ENCODE measurements at regions not wholly inside any gene's neighbourhood (a gene's known extent, or its start where the extent isn't known, plus 50 kb on each side); places are given as distances from the start of the nearest gene placed in this dataset.

DNA sequence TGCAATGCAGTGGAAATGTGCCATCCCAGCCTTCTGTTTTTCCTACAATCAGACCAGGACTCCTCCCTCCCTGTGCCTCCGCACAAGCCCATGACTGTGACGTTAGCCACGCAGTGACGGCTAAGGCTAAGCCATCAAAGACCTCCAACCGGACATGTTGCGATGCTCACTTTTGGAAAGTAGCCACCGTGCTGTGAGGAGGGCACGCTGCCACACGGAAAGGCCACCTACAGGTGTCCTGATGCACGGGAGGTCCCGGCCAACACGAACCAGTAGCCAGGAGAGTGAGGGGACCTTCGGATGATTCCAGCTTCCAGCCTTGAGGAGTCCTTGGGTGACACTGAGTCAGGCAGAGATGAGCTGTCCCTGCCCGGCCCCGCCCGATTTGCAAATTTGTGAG, 53.9 kb downstream of the FOXL1 start:
- DNase-seq: no peak

DNA sequence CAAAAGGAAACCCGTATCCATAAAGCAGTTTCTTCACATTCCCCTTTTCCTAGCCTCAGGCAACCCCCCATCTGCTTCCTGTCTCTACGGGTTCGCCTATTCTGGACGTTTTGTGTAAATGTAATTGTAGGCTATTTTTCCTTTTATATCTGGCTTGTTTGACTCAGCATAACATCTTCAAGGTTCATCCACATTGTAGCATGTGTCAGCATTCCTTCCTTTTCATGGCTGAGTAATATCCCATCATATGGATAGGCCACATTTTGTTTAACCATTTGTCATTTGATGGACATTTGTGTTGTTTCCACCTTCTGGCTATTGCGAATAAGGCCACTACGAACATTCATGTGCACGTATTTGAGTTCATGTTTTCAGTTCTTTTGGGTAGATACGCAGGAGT, 54.6 kb downstream of the FOXL1 start:
- no peak for DNase-seq

DNA sequence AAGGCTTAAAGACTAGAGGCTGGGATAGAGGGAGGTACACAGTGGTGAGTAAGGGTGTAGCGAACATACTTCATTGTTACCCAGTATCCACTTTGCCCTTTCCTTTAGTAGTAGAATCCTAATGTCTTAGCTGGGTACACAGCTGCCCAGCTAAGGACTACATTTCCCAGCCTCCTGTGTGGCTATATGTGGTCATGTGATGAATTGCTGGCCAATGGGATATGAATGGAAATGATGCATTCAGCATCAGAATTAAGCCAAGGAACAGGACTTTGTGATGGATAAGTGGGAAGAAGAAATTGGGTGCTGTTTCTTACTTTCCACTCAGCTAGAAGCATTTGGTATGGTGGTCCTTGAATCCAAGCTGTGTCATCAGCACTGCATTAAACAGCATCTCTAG, 55.9 kb downstream of the FOXL1 start:
- DNase-seq: no peak

DNA sequence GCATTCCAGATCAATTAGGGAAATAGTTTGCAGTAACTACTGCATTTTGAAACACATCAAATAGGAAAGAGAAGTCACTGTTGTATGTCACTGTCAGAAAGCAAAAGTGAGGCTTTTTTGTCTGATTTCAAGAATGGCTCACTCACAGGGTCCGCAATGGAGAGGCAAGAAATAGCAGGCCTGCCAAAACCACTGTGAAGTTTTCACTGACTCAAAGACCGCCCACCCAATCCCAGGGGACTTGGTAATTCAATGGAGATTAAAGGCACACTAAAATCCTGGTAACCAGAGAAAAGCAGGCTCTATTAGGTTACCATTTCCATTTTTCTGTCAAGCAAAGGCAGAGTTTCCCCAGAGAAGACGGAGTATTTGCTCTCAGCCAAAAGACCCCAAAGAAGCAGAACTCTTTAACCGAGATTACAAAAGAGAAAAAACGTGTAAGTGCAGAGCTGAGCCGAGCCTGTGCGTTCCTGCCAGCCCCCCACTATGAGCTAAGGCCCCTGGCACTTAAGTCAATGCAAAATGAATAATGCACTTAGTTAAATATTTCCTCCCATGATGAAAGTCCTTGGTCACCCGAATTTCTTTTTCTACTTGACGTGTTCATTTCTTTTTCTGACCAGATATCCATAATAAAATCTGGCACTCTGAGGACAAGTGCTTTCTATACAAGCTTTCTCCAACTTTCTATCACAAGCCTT, 57.0 kb downstream of the FOXL1 start:
- DNase-seq: no peak

DNA sequence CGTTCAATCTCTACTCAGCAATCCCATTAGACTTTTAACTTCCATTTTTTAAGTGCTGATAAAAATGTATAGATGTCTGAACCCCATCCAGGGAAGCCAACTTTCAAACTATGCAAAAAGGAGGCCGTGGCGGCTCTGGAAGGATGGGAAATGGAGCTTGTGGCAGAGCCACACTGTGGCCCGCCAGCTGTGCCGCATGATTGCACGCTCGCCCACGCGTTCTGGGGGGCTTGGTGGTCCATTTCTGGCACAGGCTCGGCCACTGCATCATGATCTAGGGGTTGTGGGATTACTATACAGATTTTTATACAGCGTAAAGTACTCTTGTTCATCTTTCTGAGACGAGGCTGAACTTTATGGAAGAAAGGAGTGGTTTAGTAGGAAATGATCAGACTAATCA, 57.6 kb downstream of the FOXL1 start:
- no peak for DNase-seq

DNA sequence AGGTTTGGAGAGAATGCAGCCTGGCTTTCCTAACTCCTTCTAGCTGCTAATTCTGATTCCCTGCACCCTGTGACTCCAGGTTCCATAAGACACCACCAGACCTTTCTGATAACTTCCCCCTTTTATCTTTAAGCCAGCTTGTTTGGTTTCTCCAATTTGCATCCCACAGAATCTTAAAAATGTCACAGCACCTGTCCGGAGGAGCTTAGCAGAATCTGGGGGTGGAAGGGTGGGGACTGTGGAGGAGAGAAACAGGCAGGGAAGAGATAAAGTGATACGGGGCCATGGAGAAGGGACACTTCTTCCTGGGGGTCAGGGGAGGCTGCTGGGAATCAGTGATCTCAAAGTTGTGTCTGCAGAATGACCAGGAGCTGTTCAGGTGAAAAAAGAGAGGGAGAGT, 59.4 kb downstream of the FOXL1 start:
- no peak for DNase-seq

DNA sequence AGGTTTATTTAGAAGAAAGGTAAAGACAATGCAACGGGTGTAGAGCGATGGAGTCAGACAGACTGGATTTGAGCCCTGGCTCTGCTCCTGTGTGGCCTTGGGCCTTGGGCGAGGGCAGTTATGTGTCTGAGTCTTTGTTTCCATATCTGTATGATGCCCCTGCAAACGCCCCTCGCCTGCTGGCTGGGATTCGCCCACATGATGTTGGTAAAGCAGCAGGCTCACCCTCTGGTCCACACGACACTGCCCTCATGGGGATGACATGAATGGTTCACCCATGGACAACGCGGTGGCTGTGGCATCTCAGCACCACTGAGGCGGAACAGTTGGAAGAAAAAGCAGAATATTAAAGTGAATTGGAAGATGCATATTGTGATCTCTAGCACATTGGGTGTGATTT, 60.3 kb downstream of the FOXL1 start:
- DNase-seq: no peak

DNA sequence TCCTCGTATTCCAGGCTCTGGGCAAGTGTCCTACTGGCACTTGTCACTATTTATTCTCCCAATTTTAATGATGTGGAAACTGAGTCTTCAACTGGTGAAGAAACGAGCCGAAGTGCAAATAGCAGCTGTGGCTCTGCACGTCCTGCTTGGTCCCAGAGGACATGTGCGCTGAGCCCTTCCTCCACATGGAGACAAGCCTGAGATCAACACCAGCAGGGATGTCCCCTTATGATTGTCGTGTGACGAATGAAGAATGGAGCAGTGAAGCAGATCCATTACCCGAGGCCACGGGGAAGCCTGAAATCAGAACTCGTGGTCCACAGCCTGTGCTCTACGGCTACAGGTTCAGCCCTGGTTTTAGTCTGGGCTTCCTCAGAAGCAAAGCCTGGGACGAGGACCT, 61.0 kb downstream of the FOXL1 start:
- DNase-seq: no peak

DNA sequence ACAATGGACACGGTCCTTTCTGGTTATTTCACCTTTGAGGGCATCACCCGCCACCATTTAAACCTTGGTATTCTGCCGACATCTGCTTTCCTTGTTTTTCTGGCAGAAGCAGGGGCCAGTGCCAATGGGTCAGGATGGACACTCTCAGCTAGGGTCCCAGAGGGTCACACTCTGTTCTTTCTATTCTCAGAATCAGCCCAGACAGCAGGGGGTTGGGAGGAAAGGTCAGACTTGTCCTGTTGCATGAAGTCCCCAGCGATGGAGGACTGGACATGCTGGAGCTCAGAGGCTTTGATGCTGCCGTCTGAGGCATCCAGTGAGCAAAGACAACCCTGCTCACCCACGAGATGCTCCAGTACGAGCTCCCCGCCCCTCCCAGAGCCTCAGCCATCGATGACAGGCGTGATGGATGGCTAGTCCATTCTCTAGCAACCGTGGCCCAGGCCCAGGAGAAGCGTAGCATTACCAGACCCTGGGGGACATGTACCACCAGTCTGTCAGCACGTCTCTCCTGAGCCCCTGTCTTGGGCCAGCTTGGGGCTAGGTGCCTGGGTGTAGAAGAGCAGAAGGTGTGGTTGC, 62.0 kb downstream of the FOXL1 start:
- DNase-seq: no peak

DNA sequence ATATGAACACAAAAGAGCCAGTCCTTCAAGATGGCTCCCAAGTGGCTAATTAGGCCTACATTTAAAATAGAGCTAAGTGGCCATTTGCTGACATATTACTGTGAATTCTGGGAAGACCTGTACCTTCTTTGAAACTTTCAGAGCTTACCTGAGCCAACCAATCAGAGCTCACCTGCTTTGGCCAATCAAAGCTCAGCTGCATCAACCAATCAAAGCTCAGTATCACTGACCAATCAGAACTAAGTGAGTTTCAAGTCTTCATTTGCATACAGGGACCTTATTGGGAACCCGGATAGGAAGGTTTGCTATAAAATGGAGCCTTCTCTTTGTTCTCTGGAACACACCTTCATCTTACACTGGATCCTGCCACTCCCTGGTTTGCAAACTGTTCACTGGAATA, 63.7 kb downstream of the FOXL1 start:
- no peak for DNase-seq

DNA sequence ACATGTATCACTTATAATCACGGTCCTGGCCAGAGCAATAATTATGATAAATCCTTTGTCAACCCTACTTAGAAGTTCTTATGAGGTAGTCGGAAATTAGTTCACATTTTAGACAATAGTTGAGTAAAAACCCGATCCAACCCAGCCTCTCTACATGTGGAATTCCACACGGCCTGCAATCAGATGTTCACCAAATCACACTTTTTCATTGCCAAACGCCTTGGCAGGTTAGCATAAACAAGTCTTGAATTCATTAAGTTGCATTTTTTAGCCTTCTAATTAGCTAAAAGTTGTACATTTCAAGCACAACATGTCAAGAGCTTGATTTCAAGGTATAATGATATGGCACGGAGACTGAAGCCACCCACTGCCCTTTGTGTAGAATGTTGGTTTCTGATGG, 65.3 kb downstream of the FOXL1 start:
- no peak for DNase-seq

DNA sequence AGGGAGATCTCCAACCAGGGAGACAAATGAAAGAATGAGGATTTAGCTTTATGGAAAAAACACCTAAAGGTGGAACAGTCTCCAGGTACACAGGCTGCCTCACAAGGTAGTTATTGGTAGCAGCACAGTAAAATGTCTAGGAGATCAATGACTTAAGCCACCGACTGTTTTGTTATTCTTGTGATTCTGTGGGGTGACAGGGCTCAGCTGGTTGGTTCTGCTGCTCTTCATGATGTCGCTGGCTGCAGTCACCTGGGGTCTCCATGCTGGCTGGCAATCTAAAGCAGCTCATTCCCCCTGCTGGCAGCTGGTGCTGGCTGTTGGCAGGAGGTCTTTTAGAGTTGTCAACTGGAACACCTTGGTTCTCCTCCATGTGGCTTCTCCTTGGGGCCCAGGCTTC, 69.2 kb downstream of the FOXL1 start:
- DNase-seq: no peak

DNA sequence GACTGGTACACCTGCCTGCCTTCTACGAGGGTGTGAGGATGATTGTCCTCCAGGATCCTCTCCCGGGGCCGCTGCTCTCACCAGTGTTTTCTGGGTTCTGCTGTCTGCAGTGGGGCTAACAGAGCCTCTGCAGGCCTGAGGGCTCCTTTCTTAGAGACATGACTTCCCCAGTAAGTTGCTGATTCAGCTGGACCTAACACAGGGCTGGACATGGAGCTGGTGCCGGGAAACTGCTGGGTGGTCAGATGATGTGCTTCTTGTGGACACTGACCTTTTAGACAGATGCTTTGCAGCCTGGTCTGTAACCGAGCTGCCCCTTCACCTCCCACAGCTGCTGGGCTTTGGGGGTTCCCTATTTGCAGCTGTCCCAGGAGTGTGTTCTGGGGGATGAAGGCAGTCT, 71.5 kb downstream of the FOXL1 start:
- no peak for DNase-seq

DNA sequence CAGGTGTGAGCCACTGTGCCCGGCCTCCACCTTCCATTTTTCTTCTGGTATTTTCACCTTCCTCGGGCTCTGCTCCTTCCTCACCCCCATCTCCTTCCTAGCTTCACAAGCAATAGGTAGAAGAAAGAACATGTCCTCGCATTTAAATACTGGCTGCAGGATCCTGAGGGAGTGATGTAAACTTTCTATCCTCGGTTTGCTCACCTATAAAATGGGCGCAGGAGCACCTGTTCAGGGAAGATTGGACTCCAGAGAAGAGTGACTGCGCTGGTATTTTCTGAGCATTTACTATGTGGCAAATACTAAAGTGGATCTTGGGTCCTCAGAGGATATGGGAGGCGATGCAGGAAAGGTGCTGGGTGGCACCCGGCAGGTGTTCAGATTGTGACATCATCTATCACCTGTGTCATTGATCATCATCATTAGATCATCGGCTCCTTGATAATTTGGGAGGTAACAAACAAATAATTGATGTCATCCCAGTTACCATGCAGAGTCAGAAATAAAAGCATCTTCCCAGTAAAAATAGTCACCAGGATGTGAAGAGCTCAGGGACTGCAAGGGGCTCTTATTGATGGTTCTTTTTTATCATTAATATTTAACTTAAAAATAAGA, 72.8 kb downstream of the FOXL1 start:
- DNase-seq: no peak

DNA sequence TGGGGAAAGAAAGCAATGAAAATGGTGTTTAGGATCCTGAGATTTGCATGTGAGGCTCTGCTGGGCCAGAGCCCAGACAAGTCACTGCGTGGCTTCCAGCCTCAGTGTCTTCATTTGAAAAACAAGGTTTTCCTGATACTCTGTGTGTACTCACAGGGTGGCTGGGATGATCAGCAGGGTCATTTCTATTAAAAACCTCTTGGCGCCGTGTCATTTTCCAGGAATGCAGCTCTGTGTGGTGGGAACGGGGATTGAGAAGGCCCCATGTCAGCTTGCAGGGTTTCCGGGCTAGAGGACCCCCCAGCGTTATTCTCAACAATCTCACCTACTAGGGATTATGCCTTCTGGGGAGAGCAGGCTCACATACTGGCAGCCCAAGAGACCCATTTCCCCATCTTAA, 73.5 kb downstream of the FOXL1 start:
- DNase-seq: no peak

DNA sequence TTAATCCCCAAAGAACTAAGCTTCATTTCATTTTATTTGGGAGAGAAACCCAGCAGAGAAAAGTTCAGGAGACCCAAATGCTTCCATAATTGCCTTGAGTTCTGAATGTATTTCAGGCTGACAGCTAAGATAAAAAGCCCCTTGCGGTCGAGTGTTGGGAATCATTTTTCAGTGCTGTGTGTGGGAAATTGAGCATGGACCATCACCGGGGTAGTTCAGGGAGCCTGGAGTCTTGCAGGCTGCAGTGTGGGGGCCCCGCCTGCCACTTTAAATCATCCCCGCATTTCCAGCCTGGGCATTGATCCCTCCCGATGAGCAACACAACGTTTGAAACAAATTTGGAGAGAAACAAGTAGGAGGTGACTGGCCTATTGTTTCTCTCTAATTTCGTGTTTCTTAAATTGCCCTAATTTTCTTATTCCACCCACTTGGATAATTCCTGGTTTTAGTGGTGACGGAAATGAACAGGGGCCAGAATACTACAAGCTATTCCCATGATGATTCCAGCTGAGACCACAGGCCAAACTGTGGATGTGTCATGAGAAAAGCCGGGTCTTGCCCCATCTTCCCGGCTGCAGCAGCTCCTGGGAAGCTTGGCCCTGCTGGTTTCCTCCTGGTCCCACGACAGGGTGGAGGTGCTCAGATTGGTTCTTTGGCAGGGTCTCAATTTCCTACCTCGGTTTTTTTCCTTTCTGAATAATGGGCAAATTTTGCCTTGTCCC, 75.1 kb downstream of the FOXL1 start:
- no peak for DNase-seq

DNA sequence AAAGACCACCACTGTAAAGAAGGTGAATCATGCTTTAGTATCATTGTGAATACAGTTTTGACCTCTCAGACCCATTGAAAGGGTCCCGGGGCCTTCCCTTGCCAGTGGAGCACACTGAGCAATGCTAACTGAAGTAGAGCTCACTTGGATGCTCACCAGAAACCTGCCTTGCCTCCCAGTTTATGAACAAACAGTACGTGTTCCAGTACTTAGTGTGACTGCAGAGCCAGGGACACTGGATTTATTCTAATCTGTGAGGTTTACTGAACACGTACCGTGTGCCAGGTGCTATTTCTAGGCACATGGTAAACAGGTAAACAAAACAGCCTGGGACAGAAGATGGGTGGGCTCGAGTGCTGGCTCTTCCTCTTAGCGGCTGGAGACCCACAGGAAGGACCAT, 79.6 kb downstream of the FOXL1 start:
- no peak for DNase-seq

DNA sequence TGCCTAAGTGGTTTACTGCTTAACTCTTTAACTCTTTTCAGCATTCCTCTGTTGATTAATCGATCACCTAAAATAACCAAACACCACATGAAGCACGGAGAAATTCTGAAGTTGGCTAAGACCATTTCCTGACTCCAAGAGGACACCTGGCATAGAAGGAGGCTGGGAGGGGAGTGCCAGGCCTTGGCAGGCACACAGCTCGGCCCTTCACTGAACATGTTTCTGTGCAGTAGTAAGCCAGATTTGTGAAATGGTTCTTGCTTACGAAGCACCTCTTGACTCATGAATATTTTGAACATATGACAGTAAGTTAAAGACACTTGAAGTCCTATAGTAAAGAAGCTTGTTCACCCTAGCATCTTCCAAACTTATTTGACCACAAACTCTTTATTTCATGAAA, 82.3 kb downstream of the FOXL1 start:
- no peak for DNase-seq

DNA sequence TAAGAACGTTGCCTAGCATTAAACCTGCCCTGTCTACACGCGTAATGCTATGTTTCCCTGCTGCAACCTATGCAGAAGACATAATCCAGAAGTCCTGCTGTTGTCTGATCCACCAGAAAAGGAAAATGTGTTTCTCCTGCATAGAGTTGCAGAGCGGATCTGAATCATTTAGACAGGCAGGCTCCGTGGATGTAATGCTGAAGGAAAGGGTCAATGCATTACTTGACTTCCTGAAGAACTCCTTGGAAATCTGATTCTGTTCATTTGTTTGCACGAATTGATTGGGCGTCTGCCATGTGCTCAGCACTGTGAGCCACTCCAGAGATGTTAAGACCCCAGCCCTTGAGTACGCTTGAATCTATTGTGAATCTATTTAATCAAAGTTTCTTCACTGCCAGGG, 83.4 kb downstream of the FOXL1 start:
- DNase-seq: no peak

DNA sequence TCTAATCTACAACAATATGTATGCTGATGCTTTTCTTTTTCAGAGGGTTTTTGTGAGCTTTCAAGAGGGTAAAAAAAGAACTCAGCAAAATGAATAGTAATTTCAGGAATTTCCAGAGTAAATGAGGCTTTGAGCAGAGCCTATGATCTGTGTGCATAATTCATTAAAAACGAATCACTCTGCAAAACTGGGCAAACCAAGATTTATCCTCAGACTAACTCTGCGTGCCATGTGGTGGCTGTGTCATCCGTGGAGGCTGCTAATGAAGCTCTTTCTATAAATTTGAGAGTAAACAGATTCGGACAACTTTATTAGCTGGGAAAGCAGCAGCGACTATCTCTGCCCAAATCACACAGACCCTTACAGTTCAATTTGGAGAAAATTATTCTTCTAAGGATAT, 83.8 kb downstream of the FOXL1 start:
- no peak for DNase-seq

DNA sequence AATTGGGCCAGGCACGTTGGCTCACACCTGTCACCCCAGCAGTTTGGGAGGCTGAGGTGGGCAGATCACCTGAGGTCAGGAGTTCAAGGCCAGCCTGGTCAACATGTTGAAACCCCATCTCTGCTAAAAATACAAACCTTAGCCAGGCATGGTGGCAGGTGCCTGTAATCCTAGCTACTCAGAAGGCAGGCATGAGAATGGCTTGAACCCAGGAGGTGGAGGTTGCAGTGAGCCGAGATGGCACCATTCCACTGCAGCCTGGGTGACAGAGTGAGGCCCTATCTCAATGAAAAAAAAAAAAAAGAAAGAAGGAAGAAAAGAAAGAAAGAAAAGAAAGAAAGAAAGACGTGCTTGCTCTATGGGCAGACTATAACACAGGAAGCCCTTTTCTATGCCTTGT, 84.4 kb downstream of the FOXL1 start:
- DNase-seq: no peak

DNA sequence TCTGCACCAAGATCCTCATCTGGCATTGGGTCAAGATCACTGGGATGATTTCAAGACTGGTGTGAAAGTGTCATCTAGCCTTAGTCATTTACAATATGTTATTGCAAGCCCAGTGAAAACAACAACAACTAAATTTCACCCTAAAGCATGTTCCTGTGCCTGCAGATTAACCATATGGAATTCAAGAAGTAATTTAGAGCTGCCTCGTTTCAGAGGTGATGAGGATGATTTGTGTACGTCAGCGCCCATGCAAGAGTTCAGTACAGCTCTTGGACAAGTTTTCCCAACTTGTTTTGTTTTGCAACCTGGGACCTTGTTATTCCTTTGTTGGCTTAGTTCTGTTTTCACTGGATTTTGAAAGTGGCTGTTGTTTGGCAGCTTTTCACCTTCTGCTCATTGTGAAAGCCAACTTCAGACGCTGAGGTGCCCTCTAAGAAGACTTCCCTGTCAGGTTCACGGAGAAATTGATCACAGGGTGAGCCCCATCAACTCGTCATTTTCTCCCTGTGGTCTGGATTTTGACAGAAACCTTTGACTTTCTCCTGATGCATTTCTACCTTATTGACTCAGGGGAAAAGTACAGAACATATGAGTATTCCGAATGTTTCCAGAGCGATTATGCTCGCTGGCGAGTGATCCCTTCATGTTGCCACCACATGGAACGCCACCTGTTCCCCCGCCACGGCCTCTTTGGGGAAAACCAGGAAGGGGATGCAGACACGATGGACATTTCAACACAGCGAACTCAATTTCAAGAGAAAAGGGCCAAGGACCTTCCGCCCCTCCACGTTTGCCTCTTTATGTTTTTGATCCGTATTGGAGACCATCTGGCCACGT, 85.6 kb downstream of the FOXL1 start:
- no peak for DNase-seq
